GM06990 (cell line): ENCODE measurements at regions not wholly inside any gene's neighbourhood (a gene's known extent, or its start where the extent isn't known, plus 50 kb on each side); places are given as distances from the start of the nearest gene placed in this dataset.

Experiments
- DNase-seq: peaks from one replicate; pipeline ENCODE4 v3.0.0-alpha.2; 2011; ENCODE audit not compliant: insufficient read length; ENCODE audit errors: extremely low read depth
- H3K27me3 ChIP-seq: replicated peaks from 2 replicates; pipeline ENCODE4 v1.6.0; 2011; ENCODE audit warnings: low read length; ENCODE audit not compliant: control insufficient read depth, insufficient read depth
- H3K36me3 ChIP-seq: 2 replicates; pipeline ENCODE4 v1.5.1; 2011; ENCODE audit warnings: low read length; ENCODE audit not compliant: control insufficient read depth, insufficient read depth
- H3K4me3 ChIP-seq: replicated peaks from 2 replicates; pipeline ENCODE4 v1.5.1; 2011; ENCODE audit warnings: low read depth, mild to moderate bottlenecking, control low read depth, low read length
- CTCF ChIP-seq: IDR thresholded peaks from 2 replicates; pipeline ENCODE4 v1.5.1; 2011; ENCODE audit warnings: low read length, control low read depth, mild to moderate bottlenecking, inconsistent platforms; ENCODE audit not compliant: insufficient read depth, poor library complexity, severe bottlenecking

GRCh38 chr1:5751833-5752745 is 240.1 kb downstream of the NPHP4 start:
- H3K4me3 ChIP-seq: no peak overlapping the region
- no peak for DNase-seq
- no peaks in the 10 kb centered on the region; the same call in 1 of the 2 replicates for H3K27me3 ChIP-seq
- no peak for TF ChIP-seq CTCF
- H3K36me3 ChIP-seq: no peaks in the 10 kb centered on the region

GRCh38 chr1:5751163-5751540 is 241.1 kb downstream of the NPHP4 start:
- no peak for DNase-seq
- TF ChIP-seq CTCF: no peak
- H3K4me3 ChIP-seq: no peak overlapping the region
- H3K27me3 ChIP-seq: no peaks in the 10 kb centered on the region; the same call in 1 of the 2 replicates
- no peaks in the 10 kb centered on the region for H3K36me3 ChIP-seq

GRCh38 chr1:5750186-5751162 is 241.8 kb downstream of the NPHP4 start:
- Histone ChIP-seq H3K27me3 (no peaks in the 10 kb centered on the region; the same call in 1 of the 2 replicates), H3K4me3 (no peak overlapping the region), H3K36me3 (no peaks in the 10 kb centered on the region)
- no peak for DNase-seq
- TF ChIP-seq CTCF: no peak

GRCh38 chr1:5748286-5749225 is 243.7 kb downstream of the NPHP4 start:
- DNase-seq: no peak
- no peaks in the 10 kb centered on the region; the same call in none of the 2 replicates for H3K27me3 ChIP-seq
- H3K36me3 ChIP-seq: no peaks in the 10 kb centered on the region
- no peak overlapping the region for H3K4me3 ChIP-seq
- TF ChIP-seq CTCF: no peak
